PFSK-1 (cell line): ENCODE measurements at regions not wholly inside any gene's neighbourhood (a gene's known extent, or its start where the extent isn't known, plus 50 kb on each side); places are given as distances from the start of the nearest gene placed in this dataset.

ENCODE experiments used
- POLR2AphosphoS5 ChIP-seq: IDR thresholded peaks from 2 replicates; pipeline ENCODE4 v1.6.1; 2012; ENCODE audit warnings: low read depth, mild to moderate bottlenecking, control low read depth, low read length, moderate library complexity
- SIN3A ChIP-seq: IDR thresholded peaks from 2 replicates; pipeline ENCODE4 v1.6.1; 2012; ENCODE audit warnings: mild to moderate bottlenecking, low read length, moderate library complexity, borderline replicate concordance; ENCODE audit not compliant: insufficient read depth
- TAF1 ChIP-seq: IDR thresholded peaks from 2 replicates; pipeline ENCODE4 v1.6.1; 2012; ENCODE audit warnings: low read length, control low read depth, borderline replicate concordance; ENCODE audit not compliant: insufficient read depth

GRCh38 chr4:4729206-4729605 lies 130.3 kb upstream of the MSX1 start:
- no peak for TF ChIP-seq POLR2AphosphoS5
- no peak for TF ChIP-seq TAF1
- TF ChIP-seq SIN3A: no peak
